ENCODE measurements at regions not wholly inside any gene's neighbourhood (a gene's known extent, or its start where the extent isn't known, plus 50 kb on each side); places are given as distances from the start of the nearest gene placed in this dataset.

DNA sequence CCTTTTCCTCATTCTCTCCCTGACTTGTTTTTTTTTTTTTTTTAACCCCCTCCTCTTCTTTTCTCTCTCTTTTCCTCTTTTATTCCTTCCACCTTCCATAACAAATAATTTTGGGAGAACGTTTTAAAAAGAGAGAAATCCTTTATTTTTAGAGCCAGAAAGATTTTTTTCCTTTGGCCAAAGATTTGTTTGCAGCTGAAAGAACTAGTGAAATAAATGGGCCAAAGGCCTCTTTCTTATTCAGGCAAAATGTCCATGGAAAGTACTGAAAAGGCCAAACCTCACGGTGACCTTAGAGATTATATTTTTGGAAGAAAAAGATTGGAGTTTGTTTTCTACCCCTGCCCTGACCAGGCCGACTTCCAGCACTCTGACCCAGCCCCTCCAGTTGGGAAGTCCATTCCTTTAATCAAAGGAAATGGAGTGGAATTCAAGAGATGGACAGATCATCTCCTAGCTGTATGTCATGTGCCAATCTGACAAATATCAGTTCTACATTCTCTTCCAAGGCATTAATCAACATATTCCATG is 214.3 kb upstream of the ADAMTS9 start:
- TF ChIP-seq GATA2 (IDR thresholded peaks at IDR 0.05; ENCODE audit: low read depth, low read length) (no peak), GATA3 (IDR thresholded peaks at IDR 0.05; ENCODE audit: low read depth, low read length) (no peak)

DNA sequence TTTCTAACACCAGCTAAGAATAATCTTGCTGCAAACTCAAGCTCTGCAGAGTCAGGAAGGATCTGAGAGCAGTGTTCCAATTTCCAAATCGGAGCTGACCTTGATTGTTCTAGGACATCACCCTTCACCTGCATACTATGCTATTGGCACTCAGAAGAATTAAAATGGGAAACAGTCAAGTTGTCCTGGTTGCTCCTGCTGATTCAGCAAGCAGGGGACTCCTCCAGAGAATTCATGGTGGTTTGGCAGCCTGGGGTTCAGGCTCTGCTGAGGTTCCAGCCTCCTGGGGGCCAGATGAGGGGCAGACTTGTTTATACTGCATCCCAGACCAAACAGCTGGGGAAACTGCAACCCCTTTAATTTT is 213.7 kb upstream of the ADAMTS9 start:
- no peak for TF ChIP-seq GATA3 (IDR thresholded peaks at IDR 0.05; ENCODE audit: low read depth, low read length)
- TF ChIP-seq GATA2 (IDR thresholded peaks at IDR 0.05; ENCODE audit: low read depth, low read length): no peak

DNA sequence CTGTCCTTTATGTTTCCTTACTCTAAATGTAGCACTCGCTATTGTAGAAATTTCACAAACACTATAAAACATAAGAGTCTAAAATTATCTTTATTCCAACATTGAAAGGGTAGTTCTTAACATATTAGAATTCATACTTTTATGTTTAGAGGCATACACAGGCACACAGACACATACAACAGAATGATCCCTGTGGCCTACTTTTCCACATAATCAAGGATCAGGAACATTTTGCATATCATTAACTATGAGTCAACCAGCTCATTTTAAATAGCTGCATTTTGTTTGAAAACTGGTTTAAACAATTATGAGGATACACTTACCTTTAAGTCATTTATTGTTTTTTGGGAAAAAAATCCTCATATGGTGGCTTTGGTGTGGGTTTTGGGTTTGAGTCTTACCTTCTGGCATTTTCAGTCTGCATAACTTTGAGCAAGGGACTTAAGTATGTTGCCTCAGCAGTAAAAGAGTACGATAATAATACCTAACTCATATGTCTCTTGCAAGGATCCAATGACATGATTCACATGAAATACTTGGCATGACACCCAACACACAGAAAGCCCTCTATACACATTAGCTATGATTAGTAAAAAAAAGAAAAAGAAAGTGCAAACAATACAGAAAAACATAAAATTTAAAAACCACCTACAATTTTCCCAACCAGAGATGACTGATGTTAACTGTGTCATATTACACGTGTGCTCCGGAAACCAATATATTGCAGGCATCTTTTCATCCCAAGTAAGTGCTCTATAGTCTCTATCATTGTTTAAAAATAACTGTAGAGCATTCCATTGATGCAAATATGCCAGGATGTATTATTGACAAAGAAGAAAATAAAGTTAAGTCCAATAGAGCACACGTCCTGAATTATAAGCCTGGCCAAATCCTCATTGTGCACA is 213.1 kb upstream of the ADAMTS9 start:
- no peak for TF ChIP-seq GATA2 (IDR thresholded peaks at IDR 0.05; ENCODE audit: low read depth, low read length)
- no peak for TF ChIP-seq GATA3 (IDR thresholded peaks at IDR 0.05; ENCODE audit: low read depth, low read length)

DNA sequence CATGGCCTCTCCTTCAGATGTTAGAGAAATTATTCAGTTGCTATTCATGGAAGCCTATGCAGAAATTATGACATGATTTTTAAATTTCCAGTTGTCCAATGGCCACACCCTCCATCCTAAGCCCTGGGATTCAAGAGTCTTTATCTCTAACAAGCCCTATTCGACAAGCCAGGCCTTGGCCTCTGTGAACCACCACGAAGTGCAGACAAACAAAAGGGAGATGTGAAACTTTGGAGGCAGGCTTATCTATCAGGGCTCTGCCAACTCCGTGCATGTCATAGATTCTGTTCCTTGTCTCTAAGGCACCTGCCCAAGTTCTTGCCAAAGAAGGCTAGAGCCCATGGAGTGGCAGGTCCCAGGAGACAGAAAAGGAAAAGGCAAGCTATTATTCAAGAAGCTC is 212.4 kb upstream of the ADAMTS9 start:
- TF ChIP-seq GATA3 (IDR thresholded peaks at IDR 0.05; ENCODE audit: low read depth, low read length) (no peak), GATA2 (IDR thresholded peaks at IDR 0.05; ENCODE audit: low read depth, low read length) (no peak)

DNA sequence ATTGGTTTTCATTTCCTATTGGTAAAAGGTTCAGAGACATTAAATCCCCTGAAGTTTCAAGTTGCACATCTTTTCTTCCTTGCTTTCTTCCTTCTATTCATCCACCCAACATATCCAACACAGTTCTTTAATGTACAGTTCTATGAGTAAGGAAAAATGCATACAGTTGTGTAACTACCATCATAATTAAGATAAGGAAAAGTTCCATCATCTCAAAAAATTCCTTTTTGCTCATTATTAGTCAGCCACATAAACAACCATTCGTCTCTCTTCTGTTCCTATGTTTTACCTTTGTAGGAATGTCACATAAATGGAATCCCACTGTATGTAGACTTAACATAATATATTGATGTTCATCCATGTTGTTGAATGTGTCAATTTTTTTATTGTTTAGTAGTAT is 211.1 kb upstream of the ADAMTS9 start:
- TF ChIP-seq GATA2 (IDR thresholded peaks at IDR 0.05; ENCODE audit: low read depth, low read length) (no peak), GATA3 (IDR thresholded peaks at IDR 0.05; ENCODE audit: low read depth, low read length) (no peak)

DNA sequence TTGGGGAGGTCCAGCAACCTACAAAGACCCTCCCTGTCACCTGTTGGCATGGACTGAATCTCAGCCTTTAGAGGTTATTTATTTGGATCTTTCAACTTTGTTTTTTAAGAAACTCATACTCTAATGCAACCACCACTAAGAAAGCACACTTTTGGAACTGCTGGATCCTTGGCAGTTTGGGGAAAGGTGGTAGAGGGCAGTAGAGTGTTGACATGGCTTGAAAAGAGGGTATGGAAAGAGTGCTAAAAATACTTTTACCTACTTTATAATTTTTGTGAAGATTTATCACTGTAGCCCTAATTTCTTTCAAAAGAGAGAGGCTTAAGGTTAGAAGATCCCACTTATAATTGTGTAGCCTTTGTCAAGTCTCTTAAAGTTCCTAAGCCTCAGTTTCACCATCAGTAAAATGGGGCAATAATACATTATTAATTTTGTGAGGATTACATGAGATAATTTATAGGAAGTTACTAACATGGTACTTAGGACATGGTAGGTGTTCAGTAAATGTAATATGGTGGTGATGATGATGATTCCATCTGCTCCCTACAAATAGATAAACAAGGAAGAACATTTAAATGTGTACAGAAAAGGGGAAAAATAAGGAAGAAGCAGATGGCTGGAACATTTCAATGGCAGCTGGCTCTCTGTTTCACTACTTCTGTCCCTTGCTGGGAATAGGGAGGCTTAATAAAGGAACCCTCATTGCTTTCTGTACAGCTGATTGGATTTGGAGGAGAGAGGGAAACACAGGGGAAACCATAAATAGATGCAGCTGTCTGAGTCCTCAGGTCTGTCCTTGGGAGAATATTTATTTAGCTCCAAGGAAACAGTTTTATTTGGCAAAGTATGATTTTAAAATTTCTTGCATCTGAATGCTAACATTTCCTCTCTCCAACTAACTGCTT is 208.4 kb upstream of the ADAMTS9 start:
- TF ChIP-seq GATA3 (IDR thresholded peaks at IDR 0.05; ENCODE audit: low read depth, low read length) (no peak), GATA2 (IDR thresholded peaks at IDR 0.05; ENCODE audit: low read depth, low read length) (no peak)

DNA sequence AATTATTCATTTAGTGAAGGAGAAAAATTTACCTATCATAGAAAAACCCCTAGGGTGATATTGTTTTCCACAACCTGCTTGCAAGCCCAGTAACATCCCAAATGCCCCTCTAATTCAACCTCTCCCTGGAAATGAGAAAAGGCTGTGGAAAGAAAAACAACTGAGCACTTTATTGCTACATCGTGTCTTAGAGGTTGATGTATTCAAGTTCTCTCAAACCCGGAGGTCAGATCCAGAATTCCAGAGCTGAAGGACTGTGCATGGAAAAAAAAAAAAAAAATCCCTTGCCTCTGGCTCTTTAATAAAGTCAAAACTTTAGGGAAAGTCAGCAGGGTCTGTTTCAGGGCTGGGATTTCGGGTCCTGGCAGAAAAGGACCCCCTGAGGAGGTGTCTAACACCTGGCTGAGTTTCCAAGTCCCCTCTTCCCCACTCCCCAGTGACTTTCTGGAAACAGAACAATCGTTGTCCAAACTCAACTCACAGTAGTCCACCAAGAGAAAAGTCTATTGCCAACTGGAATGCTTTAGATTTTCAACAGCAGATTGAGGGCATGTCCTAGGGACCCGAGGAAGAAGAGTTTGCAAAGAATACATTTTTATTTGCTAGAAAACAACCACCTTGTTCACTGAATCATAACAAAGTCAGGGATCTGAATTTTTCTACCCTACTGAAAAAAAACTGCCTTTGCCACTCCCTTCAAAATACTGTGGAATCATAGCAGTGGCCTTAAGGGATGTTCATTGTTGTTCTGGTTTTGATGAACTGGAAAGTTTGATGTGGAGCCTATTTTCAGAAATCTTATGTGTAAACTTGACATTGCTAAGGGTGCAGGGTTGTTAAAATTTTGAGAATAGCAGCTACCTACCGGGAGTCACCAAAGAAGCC is 207.5 kb upstream of the ADAMTS9 start:
- TF ChIP-seq GATA2 (IDR thresholded peaks at IDR 0.05; ENCODE audit: low read depth, low read length) (no peak), GATA3 (IDR thresholded peaks at IDR 0.05; ENCODE audit: low read depth, low read length) (no peak)

DNA sequence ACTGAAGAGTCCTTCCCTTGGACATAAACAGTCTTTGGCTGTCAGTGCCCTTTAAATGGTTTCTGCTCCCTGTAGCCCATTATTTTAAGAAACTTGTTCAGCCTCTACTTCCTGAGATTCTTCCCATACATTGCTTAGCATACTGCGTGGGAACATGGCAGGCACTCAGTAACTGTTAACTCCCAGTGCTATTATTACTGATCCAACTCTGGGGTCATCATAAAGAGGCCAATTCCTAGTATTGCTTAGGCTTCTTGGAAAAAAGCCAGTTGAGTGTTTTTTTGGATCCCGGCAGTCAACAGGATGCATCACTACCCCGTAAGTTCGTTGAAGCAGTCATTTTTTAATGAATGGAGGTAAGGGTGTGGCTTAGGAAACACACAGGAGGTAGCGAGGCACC is 206.2 kb upstream of the ADAMTS9 start:
- TF ChIP-seq GATA3 (IDR thresholded peaks at IDR 0.05; ENCODE audit: low read depth, low read length): no peak
- TF ChIP-seq GATA2 (IDR thresholded peaks at IDR 0.05; ENCODE audit: low read depth, low read length): no peak

DNA sequence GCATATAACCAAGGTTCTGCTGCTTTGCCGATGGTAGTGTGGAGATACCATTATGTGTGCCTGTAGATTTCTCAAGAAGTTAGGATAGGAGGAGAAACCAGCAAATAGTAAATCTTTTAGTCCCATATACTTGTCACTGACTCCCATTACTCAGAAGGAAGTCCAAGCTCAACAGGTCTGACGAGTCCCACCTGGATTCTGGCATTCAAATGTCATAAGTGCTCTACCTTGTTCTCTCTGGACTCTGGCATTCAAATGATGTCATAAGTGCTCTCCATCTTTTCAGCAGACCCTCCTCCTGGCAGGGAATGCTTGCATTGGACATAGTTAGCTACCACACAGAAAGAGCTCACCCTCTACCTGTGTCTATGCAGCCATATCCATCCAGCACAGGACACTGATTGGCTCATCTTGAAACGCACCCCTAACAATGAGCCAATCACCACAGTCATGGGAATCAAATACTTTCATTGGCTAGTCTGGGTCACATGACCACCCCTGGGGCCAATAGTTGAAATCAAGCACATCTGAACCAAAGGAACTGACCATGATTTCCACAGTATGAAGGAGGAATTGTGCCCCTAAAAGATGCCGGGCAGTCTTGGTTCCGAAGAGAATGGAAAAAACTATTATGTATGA is 205.0 kb upstream of the ADAMTS9 start:
- TF ChIP-seq GATA2 (IDR thresholded peaks at IDR 0.05; ENCODE audit: low read depth, low read length) (no peak), GATA3 (IDR thresholded peaks at IDR 0.05; ENCODE audit: low read depth, low read length) (no peak)

DNA sequence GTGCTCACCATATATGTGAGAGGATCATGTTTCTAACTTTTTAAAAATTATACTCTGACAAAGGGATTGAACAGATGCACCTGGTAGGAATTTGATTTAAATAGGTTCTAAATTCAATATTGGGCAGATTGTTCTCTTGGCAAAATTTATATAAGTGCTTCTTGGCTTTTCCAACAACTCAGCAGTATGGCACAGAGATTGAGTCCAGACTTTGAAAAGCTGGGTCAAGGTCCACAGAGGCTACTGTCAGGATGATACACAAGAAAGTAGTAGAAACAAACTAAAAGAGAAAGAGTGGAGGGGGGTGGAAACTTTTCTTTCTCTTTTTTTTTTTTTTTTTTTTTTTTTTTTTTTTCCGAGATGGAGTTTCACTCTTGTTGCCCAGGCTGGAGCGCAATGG is 203.2 kb upstream of the ADAMTS9 start:
- TF ChIP-seq GATA2 (IDR thresholded peaks at IDR 0.05; ENCODE audit: low read depth, low read length): no peak
- no peak for TF ChIP-seq GATA3 (IDR thresholded peaks at IDR 0.05; ENCODE audit: low read depth, low read length)

DNA sequence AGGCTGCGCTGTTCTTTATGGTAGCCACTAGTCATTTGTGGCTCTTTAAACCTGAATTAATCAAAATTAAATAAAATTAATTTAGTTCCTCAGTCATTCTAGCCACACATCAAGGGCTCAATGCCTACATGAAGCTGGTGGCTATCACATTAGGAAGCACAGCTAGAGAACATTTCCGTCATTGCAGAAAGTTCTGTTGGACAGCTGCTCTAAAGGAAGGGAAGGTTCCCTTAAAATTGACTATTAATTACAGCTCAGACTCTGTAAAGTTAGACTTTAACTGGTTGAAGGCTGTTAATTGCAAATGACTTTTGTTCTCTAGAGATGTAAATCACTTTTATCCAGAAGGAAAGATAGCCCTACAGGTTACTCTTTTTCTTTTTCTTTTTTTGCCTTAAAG is 202.7 kb upstream of the ADAMTS9 start:
- TF ChIP-seq GATA3 (IDR thresholded peaks at IDR 0.05; ENCODE audit: low read depth, low read length) (no peak), GATA2 (IDR thresholded peaks at IDR 0.05; ENCODE audit: low read depth, low read length) (no peak)

DNA sequence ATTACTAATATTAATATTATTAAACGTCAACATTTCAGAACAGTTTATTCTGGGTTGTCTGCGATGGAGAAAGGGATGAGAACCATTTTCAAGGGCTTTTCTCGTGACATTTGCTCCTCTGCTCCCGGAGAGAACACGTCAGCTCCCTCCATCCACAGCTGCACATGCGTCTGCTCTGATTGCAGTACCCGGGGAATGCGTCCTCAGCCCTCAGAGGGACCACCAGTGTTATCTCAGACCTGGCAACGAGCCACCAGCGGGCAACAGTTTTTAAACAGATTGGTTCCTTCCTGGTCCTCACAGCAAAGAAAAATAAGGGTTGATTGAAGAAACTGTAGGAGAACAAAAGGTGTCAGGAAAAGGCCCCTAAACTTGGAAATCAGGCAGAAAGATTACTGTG is 202.2 kb upstream of the ADAMTS9 start:
- no peak for TF ChIP-seq GATA2 (IDR thresholded peaks at IDR 0.05; ENCODE audit: low read depth, low read length)
- TF ChIP-seq GATA3 (IDR thresholded peaks at IDR 0.05; ENCODE audit: low read depth, low read length): no peak

DNA sequence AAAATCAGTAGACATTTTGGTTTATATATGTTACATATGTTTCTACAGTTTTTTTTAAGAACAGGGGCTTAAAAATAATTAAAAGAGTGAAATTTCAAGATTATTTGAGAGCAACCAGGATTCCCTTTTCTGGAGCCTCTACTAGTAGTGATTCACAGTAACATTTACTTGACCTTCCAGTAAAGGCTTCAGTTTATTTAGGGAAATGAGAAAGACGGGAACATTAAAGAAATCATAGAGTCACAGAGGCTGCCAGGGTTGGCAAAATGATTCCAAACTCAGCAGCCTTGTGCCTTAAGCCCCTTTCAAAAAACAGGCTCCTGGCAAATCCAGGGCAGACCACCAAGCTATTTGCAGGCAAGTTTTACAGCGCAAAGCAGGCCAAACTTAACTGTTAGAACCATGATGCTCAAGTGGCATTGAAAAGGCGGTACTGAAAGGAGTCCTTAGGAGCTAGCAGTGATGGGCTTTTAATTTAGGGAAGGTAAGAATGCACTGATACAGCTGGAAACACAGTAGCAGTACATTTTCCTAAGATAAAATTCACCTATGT is 201.1 kb upstream of the ADAMTS9 start:
- no peak for TF ChIP-seq GATA3 (IDR thresholded peaks at IDR 0.05; ENCODE audit: low read depth, low read length)
- no peak for TF ChIP-seq GATA2 (IDR thresholded peaks at IDR 0.05; ENCODE audit: low read depth, low read length)
